H1 (cell line): ENCODE measurements at regions not wholly inside any gene's neighbourhood (a gene's known extent, or its start where the extent isn't known, plus 50 kb on each side); places are given as distances from the start of the nearest gene placed in this dataset.

ENCODE experiments used
- BRCA1 ChIP-seq: IDR thresholded peaks from 2 replicates; pipeline ENCODE4 v1.6.1; 2012; ENCODE audit warnings: low read depth, low read length, improper control_type of control experiment
- CHD1 ChIP-seq: IDR thresholded peaks from 2 replicates; pipeline ENCODE4 v1.6.1; 2012; ENCODE audit warnings: low read depth, low read length, improper control_type of control experiment
- JUND ChIP-seq: IDR thresholded peaks from 2 replicates; pipeline ENCODE4 v1.6.1; 2011; ENCODE audit warnings: mild to moderate bottlenecking, improper control_type of control experiment, low read length
- KDM1A ChIP-seq: fragments of 200-600, 300-600 bp; sonication (generic); IDR thresholded peaks from 2 replicates; pipeline ENCODE4 v1.7.1; 2016; ENCODE audit warnings: mild to moderate bottlenecking, low read length, borderline replicate concordance
- POU5F1 ChIP-seq: IDR thresholded peaks from 2 replicates; pipeline ENCODE4 v1.6.1; 2011; ENCODE audit warnings: low read depth, mild to moderate bottlenecking, low read length, moderate library complexity
- SP2 ChIP-seq: IDR thresholded peaks from 2 replicates; pipeline ENCODE4 v1.6.1; 2012; ENCODE audit warnings: mild to moderate bottlenecking, low read length, inconsistent platforms
- SRF ChIP-seq: IDR thresholded peaks from 2 replicates; pipeline ENCODE4 v1.6.1; 2011; ENCODE audit warnings: mild to moderate bottlenecking, low read depth, low read length, moderate library complexity
- TBP ChIP-seq: IDR thresholded peaks from 2 replicates; pipeline ENCODE4 v1.6.1; 2011; ENCODE audit warnings: low read depth, low read length, improper control_type of control experiment
- TCF12 ChIP-seq: IDR thresholded peaks from 2 replicates; pipeline ENCODE4 v1.6.1; 2011; ENCODE audit warnings: low read depth, mild to moderate bottlenecking, low read length
- TF ChIP-seq, protein P1 (sequence below): IDR thresholded peaks from 2 replicates; pipeline ENCODE4 v1.6.1; 2012; ENCODE audit warnings: inconsistent platforms
- TF ChIP-seq, protein P2 (sequence below): fragments of 300-600 bp; sonication (generic); IDR thresholded peaks from 2 replicates; pipeline ENCODE4 v1.7.1; 2012; ENCODE audit warnings: low read length, moderate library complexity, mild to moderate bottlenecking, inconsistent platforms; ENCODE audit not compliant: insufficient replicate concordance

DNA sequence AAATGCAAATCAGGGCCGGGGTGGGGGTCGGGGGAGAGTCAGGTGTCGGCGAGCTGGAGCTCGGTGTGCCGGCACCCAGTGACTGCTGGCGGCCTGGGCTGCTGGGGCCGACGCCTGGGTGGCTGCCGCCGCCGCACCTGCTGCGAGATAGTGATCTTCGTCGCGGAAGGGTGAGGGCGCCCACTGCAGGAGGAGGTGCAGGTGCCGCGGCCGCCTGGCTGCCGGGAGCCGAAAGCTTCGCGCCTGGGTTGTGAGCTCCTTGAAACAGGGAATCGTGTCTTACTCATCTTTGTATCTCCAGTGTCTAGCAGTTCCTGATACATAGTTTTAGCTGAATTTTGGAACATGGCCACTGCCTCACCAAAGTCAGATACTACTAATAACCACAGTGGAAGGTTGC, 64.0 kb upstream of the CPOX start (continued):
- TF ChIP-seq SRF (no peak), TBP (peak; percentile 67; the same call in 1 of the 2 replicates), BRCA1 (no peak), SP2 (no peak), KDM1A (no peak), CHD1 (no peak), JUND (0 out of 2 replicates have a peak, but pooled peaks have one; percentile 6), TCF12 (0 out of 2 replicates have a peak, but pooled peaks have one; percentile 55), POU5F1 (no peak)
- TF ChIP-seq, protein P1, sequence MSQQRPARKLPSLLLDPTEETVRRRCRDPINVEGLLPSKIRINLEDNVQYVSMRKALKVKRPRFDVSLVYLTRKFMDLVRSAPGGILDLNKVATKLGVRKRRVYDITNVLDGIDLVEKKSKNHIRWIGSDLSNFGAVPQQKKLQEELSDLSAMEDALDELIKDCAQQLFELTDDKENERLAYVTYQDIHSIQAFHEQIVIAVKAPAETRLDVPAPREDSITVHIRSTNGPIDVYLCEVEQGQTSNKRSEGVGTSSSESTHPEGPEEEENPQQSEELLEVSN = peak; percentile 63
- TF ChIP-seq, protein P2, sequence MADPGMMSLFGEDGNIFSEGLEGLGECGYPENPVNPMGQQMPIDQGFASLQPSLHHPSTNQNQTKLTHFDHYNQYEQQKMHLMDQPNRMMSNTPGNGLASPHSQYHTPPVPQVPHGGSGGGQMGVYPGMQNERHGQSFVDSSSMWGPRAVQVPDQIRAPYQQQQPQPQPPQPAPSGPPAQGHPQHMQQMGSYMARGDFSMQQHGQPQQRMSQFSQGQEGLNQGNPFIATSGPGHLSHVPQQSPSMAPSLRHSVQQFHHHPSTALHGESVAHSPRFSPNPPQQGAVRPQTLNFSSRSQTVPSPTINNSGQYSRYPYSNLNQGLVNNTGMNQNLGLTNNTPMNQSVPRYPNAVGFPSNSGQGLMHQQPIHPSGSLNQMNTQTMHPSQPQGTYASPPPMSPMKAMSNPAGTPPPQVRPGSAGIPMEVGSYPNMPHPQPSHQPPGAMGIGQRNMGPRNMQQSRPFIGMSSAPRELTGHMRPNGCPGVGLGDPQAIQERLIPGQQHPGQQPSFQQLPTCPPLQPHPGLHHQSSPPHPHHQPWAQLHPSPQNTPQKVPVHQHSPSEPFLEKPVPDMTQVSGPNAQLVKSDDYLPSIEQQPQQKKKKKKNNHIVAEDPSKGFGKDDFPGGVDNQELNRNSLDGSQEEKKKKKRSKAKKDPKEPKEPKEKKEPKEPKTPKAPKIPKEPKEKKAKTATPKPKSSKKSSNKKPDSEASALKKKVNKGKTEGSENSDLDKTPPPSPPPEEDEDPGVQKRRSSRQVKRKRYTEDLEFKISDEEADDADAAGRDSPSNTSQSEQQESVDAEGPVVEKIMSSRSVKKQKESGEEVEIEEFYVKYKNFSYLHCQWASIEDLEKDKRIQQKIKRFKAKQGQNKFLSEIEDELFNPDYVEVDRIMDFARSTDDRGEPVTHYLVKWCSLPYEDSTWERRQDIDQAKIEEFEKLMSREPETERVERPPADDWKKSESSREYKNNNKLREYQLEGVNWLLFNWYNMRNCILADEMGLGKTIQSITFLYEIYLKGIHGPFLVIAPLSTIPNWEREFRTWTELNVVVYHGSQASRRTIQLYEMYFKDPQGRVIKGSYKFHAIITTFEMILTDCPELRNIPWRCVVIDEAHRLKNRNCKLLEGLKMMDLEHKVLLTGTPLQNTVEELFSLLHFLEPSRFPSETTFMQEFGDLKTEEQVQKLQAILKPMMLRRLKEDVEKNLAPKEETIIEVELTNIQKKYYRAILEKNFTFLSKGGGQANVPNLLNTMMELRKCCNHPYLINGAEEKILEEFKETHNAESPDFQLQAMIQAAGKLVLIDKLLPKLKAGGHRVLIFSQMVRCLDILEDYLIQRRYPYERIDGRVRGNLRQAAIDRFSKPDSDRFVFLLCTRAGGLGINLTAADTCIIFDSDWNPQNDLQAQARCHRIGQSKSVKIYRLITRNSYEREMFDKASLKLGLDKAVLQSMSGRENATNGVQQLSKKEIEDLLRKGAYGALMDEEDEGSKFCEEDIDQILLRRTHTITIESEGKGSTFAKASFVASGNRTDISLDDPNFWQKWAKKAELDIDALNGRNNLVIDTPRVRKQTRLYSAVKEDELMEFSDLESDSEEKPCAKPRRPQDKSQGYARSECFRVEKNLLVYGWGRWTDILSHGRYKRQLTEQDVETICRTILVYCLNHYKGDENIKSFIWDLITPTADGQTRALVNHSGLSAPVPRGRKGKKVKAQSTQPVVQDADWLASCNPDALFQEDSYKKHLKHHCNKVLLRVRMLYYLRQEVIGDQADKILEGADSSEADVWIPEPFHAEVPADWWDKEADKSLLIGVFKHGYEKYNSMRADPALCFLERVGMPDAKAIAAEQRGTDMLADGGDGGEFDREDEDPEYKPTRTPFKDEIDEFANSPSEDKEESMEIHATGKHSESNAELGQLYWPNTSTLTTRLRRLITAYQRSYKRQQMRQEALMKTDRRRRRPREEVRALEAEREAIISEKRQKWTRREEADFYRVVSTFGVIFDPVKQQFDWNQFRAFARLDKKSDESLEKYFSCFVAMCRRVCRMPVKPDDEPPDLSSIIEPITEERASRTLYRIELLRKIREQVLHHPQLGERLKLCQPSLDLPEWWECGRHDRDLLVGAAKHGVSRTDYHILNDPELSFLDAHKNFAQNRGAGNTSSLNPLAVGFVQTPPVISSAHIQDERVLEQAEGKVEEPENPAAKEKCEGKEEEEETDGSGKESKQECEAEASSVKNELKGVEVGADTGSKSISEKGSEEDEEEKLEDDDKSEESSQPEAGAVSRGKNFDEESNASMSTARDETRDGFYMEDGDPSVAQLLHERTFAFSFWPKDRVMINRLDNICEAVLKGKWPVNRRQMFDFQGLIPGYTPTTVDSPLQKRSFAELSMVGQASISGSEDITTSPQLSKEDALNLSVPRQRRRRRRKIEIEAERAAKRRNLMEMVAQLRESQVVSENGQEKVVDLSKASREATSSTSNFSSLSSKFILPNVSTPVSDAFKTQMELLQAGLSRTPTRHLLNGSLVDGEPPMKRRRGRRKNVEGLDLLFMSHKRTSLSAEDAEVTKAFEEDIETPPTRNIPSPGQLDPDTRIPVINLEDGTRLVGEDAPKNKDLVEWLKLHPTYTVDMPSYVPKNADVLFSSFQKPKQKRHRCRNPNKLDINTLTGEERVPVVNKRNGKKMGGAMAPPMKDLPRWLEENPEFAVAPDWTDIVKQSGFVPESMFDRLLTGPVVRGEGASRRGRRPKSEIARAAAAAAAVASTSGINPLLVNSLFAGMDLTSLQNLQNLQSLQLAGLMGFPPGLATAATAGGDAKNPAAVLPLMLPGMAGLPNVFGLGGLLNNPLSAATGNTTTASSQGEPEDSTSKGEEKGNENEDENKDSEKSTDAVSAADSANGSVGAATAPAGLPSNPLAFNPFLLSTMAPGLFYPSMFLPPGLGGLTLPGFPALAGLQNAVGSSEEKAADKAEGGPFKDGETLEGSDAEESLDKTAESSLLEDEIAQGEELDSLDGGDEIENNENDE = no peak
